Panc1 (cell line): ENCODE measurements at regions not wholly inside any gene's neighbourhood (a gene's known extent, or its start where the extent isn't known, plus 50 kb on each side); places are given as distances from the start of the nearest gene placed in this dataset.

Experiments used
- ATAC-seq: fragments of 200-7000 bp; cut with Tn5 transposase; 2 replicates; pipeline ENCODE4 v1.9.1; 2020; ENCODE audit warnings: mild to moderate bottlenecking, moderate library complexity
- BruUV-seq: library from RNA; stranded (reverse); fragments of 400-500 nt; replicated peaks from 2 replicates; lab custom pipeline; 2021; lab: Mats Ljungman, UMichigan
- CTCF ChIA-PET: fragments of 300-600 bp; sonication (Branson Sonifier 250); formaldehyde crosslinking; loops from one replicate; lab custom pipeline; 2022; ENCODE audit warnings: antibody characterized with exemption; lab: Charles Lee
- POLR2A ChIA-PET: fragments of 300-600 bp; sonication (Branson Sonifier 250); formaldehyde crosslinking; loops from one replicate; lab custom pipeline; 2022; ENCODE audit warnings: antibody characterized with exemption; lab: Charles Lee
- DNase-seq: peaks from one replicate; pipeline ENCODE4 v3.0.0-alpha.2; 2010; ENCODE audit warnings: low read depth, low spot score
- H3K27ac ChIP-seq: 2 replicates; pipeline ENCODE4 v1.5.1; 2011; ENCODE audit warnings: mild to moderate bottlenecking, low read length, inconsistent platforms
- H3K27me3 ChIP-seq: fragments of 200-500 bp; sonication (Bioruptor generic); 2 replicates; pipeline ENCODE4 v1.6.0; 2014; ENCODE audit warnings: low read length, inconsistent platforms; ENCODE audit not compliant: control insufficient read depth, insufficient read depth
- H3K36me3 ChIP-seq: fragments of 200-500 bp; sonication (Bioruptor generic); 2 replicates; pipeline ENCODE4 v1.5.1; 2014; ENCODE audit warnings: inconsistent platforms, mild to moderate bottlenecking, low read length, moderate library complexity; ENCODE audit not compliant: control insufficient read depth, insufficient read depth
- H3K4me1 ChIP-seq: 2 replicates; pipeline ENCODE4 v1.5.1; 2011; ENCODE audit warnings: inconsistent platforms, mild to moderate bottlenecking, low read length, moderate library complexity; ENCODE audit not compliant: control insufficient read depth, insufficient read depth
- H3K4me3 ChIP-seq, 2 experiments: 2 replicates each; pipeline ENCODE4 v1.5.1; 2011 to 2012; ENCODE audit warnings: low read depth in 2 of 2, low read length in 2 of 2, mild to moderate bottlenecking in 2 of 2, inconsistent platforms in 1 of 2, moderate library complexity in 1 of 2
- H3K9me3 ChIP-seq: fragments of 200-500 bp; sonication (Bioruptor generic); 2 replicates; pipeline ENCODE4 v1.5.1; 2014; ENCODE audit warnings: low read depth, mild to moderate bottlenecking, inconsistent platforms, low read length, moderate library complexity; ENCODE audit not compliant: control insufficient read depth, insufficient read depth
- SIN3A ChIP-seq: IDR thresholded peaks from 2 replicates; pipeline ENCODE4 v1.6.1; 2012; ENCODE audit warnings: low read depth, mild to moderate bottlenecking, low read length, moderate library complexity, borderline replicate concordance; ENCODE audit not compliant: insufficient read depth
- in situ Hi-C: cut with HindIII; loops from 2 replicates; pipeline ENCODE4 v1.10.0; 2016; ENCODE audit warnings: low sequenced_read_pairs, low pct_unique_long_range_greater_than_20kb
- intact Hi-C: fragments of 100-400 bp; cut with micrococcal nuclease; formaldehyde crosslinking; loops from one replicate; pipeline ENCODE4 v1.10.0; 2022; ENCODE audit not compliant: unreplicated experiment
- TF ChIP-seq, protein P1 (sequence below), 2 experiments: IDR thresholded peaks; 2 replicates each; pipeline ENCODE4 v1.6.1; 2011 to 2012; ENCODE audit warnings: low read depth in 2 of 2, control low read depth in 1 of 2, low read length in 1 of 2, mild to moderate bottlenecking in 1 of 2, moderate library complexity in 1 of 2; ENCODE audit not compliant: insufficient read depth in 1 of 2
- TF ChIP-seq, protein P2 (sequence below): fragments of 450-650 bp; IDR thresholded peaks from 2 replicates; pipeline ENCODE4 v1.5.1; 2017; ENCODE audit warnings: mild to moderate bottlenecking

DNA sequence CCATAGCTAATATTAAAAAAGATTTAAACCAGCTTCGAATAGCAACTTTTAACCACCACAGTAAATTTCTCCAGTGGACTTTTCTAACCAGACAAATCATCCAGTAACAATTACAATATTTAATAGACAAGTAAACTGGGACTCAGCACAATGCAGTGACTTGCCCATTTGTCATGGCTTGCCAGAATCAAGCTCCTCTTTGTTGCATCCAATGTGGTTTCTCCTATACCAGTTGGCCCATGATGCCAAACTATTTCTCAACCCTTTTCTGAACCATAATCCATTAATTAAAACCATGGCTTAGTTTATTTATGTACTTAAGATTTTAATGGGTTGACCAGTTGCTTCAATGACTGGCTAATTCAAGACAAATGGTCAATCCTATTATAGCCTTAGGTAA, 64.4 kb downstream of the DIO2 start:
- Histone ChIP-seq H3K27me3 (no peaks in the 10 kb centered on the region), H3K4me3 (no peak overlapping the region), H3K4me1 (no peaks in the 10 kb centered on the region), H3K27ac (no peak overlapping the region), H3K36me3 (no peaks in the 10 kb centered on the region; the same call in 1 of the 2 replicates), H3K9me3 (no peaks in the 10 kb centered on the region)
- intact Hi-C loops (no loop called here), in situ Hi-C loops (no loop called here)
- ATAC-seq (no peak), DNase-seq (no peak)
- no TSS peak for BruUV-seq
- TF ChIP-seq, protein P1, sequence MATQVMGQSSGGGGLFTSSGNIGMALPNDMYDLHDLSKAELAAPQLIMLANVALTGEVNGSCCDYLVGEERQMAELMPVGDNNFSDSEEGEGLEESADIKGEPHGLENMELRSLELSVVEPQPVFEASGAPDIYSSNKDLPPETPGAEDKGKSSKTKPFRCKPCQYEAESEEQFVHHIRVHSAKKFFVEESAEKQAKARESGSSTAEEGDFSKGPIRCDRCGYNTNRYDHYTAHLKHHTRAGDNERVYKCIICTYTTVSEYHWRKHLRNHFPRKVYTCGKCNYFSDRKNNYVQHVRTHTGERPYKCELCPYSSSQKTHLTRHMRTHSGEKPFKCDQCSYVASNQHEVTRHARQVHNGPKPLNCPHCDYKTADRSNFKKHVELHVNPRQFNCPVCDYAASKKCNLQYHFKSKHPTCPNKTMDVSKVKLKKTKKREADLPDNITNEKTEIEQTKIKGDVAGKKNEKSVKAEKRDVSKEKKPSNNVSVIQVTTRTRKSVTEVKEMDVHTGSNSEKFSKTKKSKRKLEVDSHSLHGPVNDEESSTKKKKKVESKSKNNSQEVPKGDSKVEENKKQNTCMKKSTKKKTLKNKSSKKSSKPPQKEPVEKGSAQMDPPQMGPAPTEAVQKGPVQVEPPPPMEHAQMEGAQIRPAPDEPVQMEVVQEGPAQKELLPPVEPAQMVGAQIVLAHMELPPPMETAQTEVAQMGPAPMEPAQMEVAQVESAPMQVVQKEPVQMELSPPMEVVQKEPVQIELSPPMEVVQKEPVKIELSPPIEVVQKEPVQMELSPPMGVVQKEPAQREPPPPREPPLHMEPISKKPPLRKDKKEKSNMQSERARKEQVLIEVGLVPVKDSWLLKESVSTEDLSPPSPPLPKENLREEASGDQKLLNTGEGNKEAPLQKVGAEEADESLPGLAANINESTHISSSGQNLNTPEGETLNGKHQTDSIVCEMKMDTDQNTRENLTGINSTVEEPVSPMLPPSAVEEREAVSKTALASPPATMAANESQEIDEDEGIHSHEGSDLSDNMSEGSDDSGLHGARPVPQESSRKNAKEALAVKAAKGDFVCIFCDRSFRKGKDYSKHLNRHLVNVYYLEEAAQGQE (IDR thresholded peaks at IDR 0.05; ENCODE audit: insufficient read depth in 1 of 2, low read depth in 2 of 2, low read length in 1 of 2), result no peak
- TF ChIP-seq, protein P2, sequence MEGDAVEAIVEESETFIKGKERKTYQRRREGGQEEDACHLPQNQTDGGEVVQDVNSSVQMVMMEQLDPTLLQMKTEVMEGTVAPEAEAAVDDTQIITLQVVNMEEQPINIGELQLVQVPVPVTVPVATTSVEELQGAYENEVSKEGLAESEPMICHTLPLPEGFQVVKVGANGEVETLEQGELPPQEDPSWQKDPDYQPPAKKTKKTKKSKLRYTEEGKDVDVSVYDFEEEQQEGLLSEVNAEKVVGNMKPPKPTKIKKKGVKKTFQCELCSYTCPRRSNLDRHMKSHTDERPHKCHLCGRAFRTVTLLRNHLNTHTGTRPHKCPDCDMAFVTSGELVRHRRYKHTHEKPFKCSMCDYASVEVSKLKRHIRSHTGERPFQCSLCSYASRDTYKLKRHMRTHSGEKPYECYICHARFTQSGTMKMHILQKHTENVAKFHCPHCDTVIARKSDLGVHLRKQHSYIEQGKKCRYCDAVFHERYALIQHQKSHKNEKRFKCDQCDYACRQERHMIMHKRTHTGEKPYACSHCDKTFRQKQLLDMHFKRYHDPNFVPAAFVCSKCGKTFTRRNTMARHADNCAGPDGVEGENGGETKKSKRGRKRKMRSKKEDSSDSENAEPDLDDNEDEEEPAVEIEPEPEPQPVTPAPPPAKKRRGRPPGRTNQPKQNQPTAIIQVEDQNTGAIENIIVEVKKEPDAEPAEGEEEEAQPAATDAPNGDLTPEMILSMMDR, result no peak
- ChIA-PET CTCF (no interaction called here), POLR2A (no interaction called here)

GRCh38 chr14:80136358-80136757, 74.9 kb downstream of the DIO2 start:
- Histone ChIP-seq H3K4me3 (no peak overlapping the region), H3K4me1 (no peaks in the 10 kb centered on the region), H3K27ac (no peak overlapping the region), H3K27me3 (no peaks in the 10 kb centered on the region), H3K9me3 (no peaks in the 10 kb centered on the region), H3K36me3 (no peaks in the 10 kb centered on the region)
- DNase-seq, result no peak
- no peak for ATAC-seq
- in situ Hi-C loops, result no loop called here
- CTCF ChIA-PET, result no interaction called here
- BruUV-seq, result no TSS peak
- intact Hi-C loops, result no loop called here
- TF ChIP-seq, protein P2, result no peak
- TF ChIP-seq, protein P1 (IDR thresholded peaks at IDR 0.05; ENCODE audit: insufficient read depth in 1 of 2, low read depth in 2 of 2, low read length in 1 of 2), result no peak
- TF ChIP-seq SIN3A, result no peak
- POLR2A ChIA-PET, result no interaction called here
